Mucosa of rectum (tissue), 2 donors: ENCODE measurements at regions not wholly inside any gene's neighbourhood (a gene's known extent, or its start where the extent isn't known, plus 50 kb on each side); places are given as distances from the start of the nearest gene placed in this dataset.

Source experiments
- H3K27ac ChIP-seq, 2 donors: one replicate each; pipeline ENCODE4 v1.7.0; 2013; ENCODE audit warnings: inconsistent platforms in 2 of 2, low read depth in 2 of 2, low read length in 2 of 2
- H3K27me3 ChIP-seq, 2 donors: one replicate each; pipeline ENCODE4 v1.7.0; 2013; ENCODE audit warnings: low read length in 2 of 2; ENCODE audit not compliant: control insufficient read depth in 2 of 2, insufficient read depth in 2 of 2
- H3K36me3 ChIP-seq, 2 donors: one replicate each; pipeline ENCODE4 v1.7.0; 2013; ENCODE audit warnings: low read length in 2 of 2; ENCODE audit not compliant: control insufficient read depth in 2 of 2, insufficient read depth in 2 of 2
- H3K4me1 ChIP-seq, 2 donors: one replicate each; pipeline ENCODE4 v1.7.0; 2013; ENCODE audit warnings: low read length in 2 of 2, mild to moderate bottlenecking in 1 of 2; ENCODE audit not compliant: control insufficient read depth in 2 of 2, insufficient read depth in 2 of 2
- H3K4me3 ChIP-seq, 2 donors: one replicate each; pipeline ENCODE4 v1.7.0; 2013; ENCODE audit warnings: low read length in 2 of 2
- H3K9ac ChIP-seq, 2 donors: one replicate each; pipeline ENCODE4 v1.7.0; 2013; ENCODE audit warnings: low read length in 2 of 2, low read depth in 1 of 2, mild to moderate bottlenecking in 1 of 2
- H3K9me3 ChIP-seq, 2 donors: one replicate each; pipeline ENCODE4 v1.7.0; 2013; ENCODE audit warnings: low read length in 2 of 2; ENCODE audit not compliant: control insufficient read depth in 2 of 2
- donor health status: healthy.
- donor health status: Normal muscosa, but diverticular disease.

DNA sequence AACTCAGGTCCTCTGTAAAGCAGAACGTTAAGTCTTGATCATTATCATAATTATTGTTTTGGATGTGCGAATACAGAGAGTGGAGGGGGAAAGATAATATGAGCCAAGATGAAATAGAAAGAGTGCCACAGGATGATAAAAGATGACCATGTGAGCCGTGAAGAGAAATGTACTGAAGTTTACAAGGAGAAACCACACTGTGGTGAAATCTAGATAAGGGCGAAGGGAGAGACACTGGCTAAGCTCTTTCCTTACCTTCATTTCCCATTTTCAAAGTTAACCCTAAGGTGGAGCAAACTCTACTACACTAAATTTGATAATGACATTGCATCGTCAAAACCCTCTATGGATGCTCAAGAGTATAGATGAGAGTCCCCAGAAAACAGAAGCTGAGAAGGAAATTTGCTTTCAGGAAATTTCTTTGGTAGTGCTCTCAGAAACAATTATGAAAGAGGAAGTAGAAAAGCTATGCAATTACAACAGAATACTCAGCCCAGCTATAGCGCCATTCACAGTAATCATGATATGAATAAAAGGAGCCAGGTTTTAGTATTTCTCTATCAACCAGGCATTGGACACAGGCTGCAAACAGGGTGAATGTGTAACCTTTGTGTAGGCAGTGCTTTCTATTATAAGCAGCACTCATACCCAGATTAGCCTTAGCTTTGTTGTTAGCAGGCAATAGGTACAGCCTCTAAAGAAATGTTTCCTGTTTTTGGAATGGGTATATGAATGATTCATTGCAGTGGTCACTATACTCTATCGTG, 1080.7 kb downstream of the GRIK2 start:
- no peak overlapping the region for H3K4me3 ChIP-seq
- no peaks in the 10 kb centered on the region for H3K36me3 ChIP-seq
- H3K9ac ChIP-seq = no peak overlapping the region
- H3K9me3 ChIP-seq = peaks cover 0 to 3% of the 10 kb centered on the region in 2 donors
- H3K27ac ChIP-seq = no peak overlapping the region
- H3K4me1 ChIP-seq = no peaks in the 10 kb centered on the region
- no peaks in the 10 kb centered on the region for H3K27me3 ChIP-seq

DNA sequence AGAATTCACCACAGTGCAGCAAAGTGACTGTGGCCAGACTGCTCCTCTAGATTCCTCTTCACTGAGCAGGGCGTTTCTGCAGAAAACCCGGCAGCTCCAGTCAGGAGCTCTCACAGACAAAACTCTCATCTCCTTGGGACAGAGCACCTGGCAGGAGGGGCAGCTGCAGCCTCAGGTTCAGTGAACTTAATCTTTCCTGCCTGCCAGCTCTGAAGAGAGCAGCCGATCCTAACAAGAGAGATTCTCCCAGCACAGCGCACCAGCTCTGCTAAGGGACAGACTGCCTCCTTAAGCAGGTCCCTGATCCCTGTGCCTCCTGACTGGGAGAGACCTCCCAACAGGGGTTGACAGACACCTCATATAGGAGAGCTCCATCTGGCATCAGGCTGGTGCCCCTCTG, 1065.5 kb downstream of the GRIK2 start:
- no peak overlapping the region for H3K4me3 ChIP-seq
- H3K27ac ChIP-seq = no peak overlapping the region
- no peaks in the 10 kb centered on the region for H3K27me3 ChIP-seq
- no peaks in the 10 kb centered on the region for H3K4me1 ChIP-seq
- no peak overlapping the region for H3K9ac ChIP-seq
- no peaks in the 10 kb centered on the region for H3K9me3 ChIP-seq
- no peaks in the 10 kb centered on the region for H3K36me3 ChIP-seq

- no peak overlapping the region for H3K9ac ChIP-seq
- H3K27me3 ChIP-seq = no peaks in the 10 kb centered on the region
- no peaks in the 10 kb centered on the region for H3K36me3 ChIP-seq
- no peak overlapping the region for H3K4me3 ChIP-seq
- H3K9me3 ChIP-seq = no peaks in the 10 kb centered on the region
- no peak overlapping the region for H3K27ac ChIP-seq
- no peaks in the 10 kb centered on the region for H3K4me1 ChIP-seq
Observed at GRCh38 chr6:102438171-102438570, 1044.7 kb downstream of the GRIK2 start.

- Histone ChIP-seq H3K27ac (no peak overlapping the region), H3K9ac (no peak overlapping the region), H3K9me3 (no peaks in the 10 kb centered on the region), H3K4me3 (no peak overlapping the region), H3K4me1 (no peaks in the 10 kb centered on the region), H3K27me3 (no peaks in the 10 kb centered on the region), H3K36me3 (no peaks in the 10 kb centered on the region)
Observed at GRCh38 chr6:102417368-102417998, 1024.0 kb downstream of the GRIK2 start.

DNA sequence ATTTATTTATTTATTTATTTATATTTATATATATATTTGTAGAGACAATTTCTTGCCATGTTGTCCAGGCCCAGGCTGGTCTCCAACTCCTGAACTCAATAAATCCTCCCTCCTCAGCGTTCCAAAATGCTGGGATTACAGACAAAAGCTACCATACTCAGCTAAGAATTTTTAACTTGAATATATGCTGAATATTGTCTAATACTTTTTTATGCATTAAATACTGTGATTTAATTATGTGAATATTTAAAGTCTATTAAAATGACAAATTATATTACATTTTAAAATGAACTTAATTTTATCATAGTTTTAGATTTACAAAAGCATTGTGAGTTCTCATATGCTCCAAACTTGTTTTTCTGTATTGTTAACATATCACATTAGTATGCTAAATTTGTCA, 1022.4 kb downstream of the GRIK2 start:
- no peaks in the 10 kb centered on the region for H3K4me1 ChIP-seq
- H3K36me3 ChIP-seq = no peaks in the 10 kb centered on the region
- no peaks in the 10 kb centered on the region for H3K9me3 ChIP-seq
- H3K27me3 ChIP-seq = no peaks in the 10 kb centered on the region
- no peak overlapping the region for H3K27ac ChIP-seq
- H3K9ac ChIP-seq = no peak overlapping the region
- H3K4me3 ChIP-seq = no peak overlapping the region

GRCh38 chr6:102411796-102412195, 1018.3 kb downstream of the GRIK2 start:
- H3K4me1 ChIP-seq = no peaks in the 10 kb centered on the region
- no peak overlapping the region for H3K4me3 ChIP-seq
- no peak overlapping the region for H3K27ac ChIP-seq
- no peaks in the 10 kb centered on the region for H3K27me3 ChIP-seq
- H3K9ac ChIP-seq = no peak overlapping the region
- no peaks in the 10 kb centered on the region for H3K36me3 ChIP-seq
- no peaks in the 10 kb centered on the region for H3K9me3 ChIP-seq

- H3K4me1 ChIP-seq = no peaks in the 10 kb centered on the region
- no peak overlapping the region for H3K4me3 ChIP-seq
- H3K27ac ChIP-seq = no peak overlapping the region
- no peaks in the 10 kb centered on the region for H3K36me3 ChIP-seq
- no peaks in the 10 kb centered on the region for H3K9me3 ChIP-seq
- H3K27me3 ChIP-seq = no peaks in the 10 kb centered on the region
- H3K9ac ChIP-seq = no peak overlapping the region
Observed at GRCh38 chr6:102407886-102408741, 1014.6 kb downstream of the GRIK2 start.

DNA sequence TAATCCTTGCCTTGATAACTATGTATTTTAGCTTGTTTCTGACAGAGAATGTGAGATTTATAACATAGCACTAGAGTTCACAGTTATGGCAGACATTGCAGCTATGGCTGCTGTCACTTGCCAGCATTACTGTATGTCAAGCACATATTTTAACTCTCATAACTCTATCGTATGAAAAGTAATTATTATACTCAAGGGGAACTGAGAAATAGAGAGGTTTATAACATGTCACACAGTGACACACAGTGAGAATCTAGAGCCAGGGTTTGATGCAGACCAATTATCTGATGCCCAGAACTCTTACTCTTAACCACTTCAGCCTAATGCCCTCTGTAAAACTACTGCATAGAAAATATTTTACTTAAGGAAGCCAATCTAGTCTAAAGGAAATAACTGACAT, 1012.4 kb downstream of the GRIK2 start:
- no peaks in the 10 kb centered on the region for H3K36me3 ChIP-seq
- H3K9me3 ChIP-seq = peaks cover 0 to 5% of the 10 kb centered on the region in 2 donors
- H3K9ac ChIP-seq = no peak overlapping the region
- no peaks in the 10 kb centered on the region for H3K27me3 ChIP-seq
- no peak overlapping the region for H3K4me3 ChIP-seq
- no peak overlapping the region for H3K27ac ChIP-seq
- no peaks in the 10 kb centered on the region for H3K4me1 ChIP-seq

GRCh38 chr6:102402635-102403329, 1009.3 kb downstream of the GRIK2 start:
- Histone ChIP-seq H3K27ac (no peak overlapping the region), H3K27me3 (no peaks in the 10 kb centered on the region), H3K4me3 (no peak overlapping the region), H3K9me3 (peaks cover 0 to 5% of the 10 kb centered on the region in 2 donors), H3K4me1 (no peaks in the 10 kb centered on the region), H3K36me3 (no peaks in the 10 kb centered on the region), H3K9ac (no peak overlapping the region)
